ENCODE measurements at regions not wholly inside any gene's neighbourhood (a gene's known extent, or its start where the extent isn't known, plus 50 kb on each side); places are given as distances from the start of the nearest gene placed in this dataset.

DNA sequence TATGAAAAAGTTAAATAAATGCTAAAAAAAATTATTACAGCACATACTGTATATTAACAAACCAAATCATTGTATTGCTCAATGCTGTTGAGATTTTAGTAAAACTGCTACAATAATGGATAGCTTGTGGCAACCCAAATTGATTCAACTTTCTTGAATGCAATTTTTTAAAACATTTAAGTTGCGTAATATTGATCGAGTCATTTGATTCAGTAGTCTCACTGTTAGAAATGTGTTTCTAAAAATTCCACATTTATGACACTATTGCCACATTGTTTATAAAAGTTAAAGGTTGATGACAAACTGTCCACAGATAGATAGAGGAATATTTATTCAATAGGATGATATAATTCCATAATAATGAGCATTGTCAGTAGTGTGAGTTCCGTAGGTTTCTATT is 640.7 kb upstream of the CRIM1 start:
- TF ChIP-seq SPI1 (IDR thresholded peaks at IDR 0.05; ENCODE audit: borderline replicate concordance, low read depth): no peak
- TF ChIP-seq, protein P1, sequence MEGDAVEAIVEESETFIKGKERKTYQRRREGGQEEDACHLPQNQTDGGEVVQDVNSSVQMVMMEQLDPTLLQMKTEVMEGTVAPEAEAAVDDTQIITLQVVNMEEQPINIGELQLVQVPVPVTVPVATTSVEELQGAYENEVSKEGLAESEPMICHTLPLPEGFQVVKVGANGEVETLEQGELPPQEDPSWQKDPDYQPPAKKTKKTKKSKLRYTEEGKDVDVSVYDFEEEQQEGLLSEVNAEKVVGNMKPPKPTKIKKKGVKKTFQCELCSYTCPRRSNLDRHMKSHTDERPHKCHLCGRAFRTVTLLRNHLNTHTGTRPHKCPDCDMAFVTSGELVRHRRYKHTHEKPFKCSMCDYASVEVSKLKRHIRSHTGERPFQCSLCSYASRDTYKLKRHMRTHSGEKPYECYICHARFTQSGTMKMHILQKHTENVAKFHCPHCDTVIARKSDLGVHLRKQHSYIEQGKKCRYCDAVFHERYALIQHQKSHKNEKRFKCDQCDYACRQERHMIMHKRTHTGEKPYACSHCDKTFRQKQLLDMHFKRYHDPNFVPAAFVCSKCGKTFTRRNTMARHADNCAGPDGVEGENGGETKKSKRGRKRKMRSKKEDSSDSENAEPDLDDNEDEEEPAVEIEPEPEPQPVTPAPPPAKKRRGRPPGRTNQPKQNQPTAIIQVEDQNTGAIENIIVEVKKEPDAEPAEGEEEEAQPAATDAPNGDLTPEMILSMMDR (IDR thresholded peaks at IDR 0.05; ENCODE audit: insufficient read depth, low read length): no peak
- TF ChIP-seq POLR2AphosphoS5 (IDR thresholded peaks at IDR 0.05; ENCODE audit: low read depth): no peak
- TF ChIP-seq, protein P2, sequence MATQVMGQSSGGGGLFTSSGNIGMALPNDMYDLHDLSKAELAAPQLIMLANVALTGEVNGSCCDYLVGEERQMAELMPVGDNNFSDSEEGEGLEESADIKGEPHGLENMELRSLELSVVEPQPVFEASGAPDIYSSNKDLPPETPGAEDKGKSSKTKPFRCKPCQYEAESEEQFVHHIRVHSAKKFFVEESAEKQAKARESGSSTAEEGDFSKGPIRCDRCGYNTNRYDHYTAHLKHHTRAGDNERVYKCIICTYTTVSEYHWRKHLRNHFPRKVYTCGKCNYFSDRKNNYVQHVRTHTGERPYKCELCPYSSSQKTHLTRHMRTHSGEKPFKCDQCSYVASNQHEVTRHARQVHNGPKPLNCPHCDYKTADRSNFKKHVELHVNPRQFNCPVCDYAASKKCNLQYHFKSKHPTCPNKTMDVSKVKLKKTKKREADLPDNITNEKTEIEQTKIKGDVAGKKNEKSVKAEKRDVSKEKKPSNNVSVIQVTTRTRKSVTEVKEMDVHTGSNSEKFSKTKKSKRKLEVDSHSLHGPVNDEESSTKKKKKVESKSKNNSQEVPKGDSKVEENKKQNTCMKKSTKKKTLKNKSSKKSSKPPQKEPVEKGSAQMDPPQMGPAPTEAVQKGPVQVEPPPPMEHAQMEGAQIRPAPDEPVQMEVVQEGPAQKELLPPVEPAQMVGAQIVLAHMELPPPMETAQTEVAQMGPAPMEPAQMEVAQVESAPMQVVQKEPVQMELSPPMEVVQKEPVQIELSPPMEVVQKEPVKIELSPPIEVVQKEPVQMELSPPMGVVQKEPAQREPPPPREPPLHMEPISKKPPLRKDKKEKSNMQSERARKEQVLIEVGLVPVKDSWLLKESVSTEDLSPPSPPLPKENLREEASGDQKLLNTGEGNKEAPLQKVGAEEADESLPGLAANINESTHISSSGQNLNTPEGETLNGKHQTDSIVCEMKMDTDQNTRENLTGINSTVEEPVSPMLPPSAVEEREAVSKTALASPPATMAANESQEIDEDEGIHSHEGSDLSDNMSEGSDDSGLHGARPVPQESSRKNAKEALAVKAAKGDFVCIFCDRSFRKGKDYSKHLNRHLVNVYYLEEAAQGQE (IDR thresholded peaks at IDR 0.05; ENCODE audit: insufficient replicate concordance, low read depth): no peak
- TF ChIP-seq GABPA (IDR thresholded peaks at IDR 0.05; ENCODE audit: low read depth): no peak
- Histone ChIP-seq H3K27ac (replicated peaks) (no peak overlapping the region), H3K4me3 (replicated peaks; ENCODE audit: insufficient read depth, low read length) (no peak overlapping the region), H3K27me3 (ENCODE audit: insufficient read depth, poor library complexity, severe bottlenecking) (no peaks in the 10 kb centered on the region)
- DNase-seq (ENCODE audit: low read depth in 1 of 2, low spot score in 1 of 2): no peak

DNA sequence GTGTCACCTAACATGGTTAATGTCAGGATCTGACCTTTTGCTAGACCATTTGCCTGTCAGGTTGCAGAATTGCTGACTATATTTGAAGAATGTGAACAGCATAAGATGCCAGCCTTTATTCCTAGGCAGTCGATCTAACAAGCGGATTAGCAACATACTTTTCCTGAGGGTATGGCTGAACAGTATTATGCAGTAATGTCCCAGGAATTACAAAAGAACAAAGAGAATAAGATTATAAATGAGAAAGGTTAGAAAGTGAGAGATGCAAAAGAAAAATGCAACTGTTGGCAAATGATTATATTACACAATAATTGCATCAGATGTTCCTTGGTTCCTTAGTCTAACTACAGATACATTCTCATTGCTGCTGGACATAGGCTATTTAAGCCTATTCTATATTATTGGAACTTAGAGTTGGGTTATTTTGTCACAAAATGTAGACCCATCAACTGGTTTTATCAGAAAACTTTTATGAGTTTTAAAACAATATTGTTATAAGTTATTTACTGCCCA is 647.1 kb upstream of the CRIM1 start:
- no peak for DNase-seq (ENCODE audit: low read depth in 1 of 2, low spot score in 1 of 2)
- Histone ChIP-seq H3K27me3 (ENCODE audit: insufficient read depth, poor library complexity, severe bottlenecking) (no peaks in the 10 kb centered on the region), H3K27ac (replicated peaks) (no peak overlapping the region), H3K4me3 (replicated peaks; ENCODE audit: insufficient read depth, low read length) (no peak overlapping the region)
- TF ChIP-seq, protein P2 (IDR thresholded peaks at IDR 0.05; ENCODE audit: insufficient replicate concordance, low read depth): no peak
- no peak for TF ChIP-seq SPI1 (IDR thresholded peaks at IDR 0.05; ENCODE audit: borderline replicate concordance, low read depth)
- TF ChIP-seq GABPA (IDR thresholded peaks at IDR 0.05; ENCODE audit: low read depth): no peak
- TF ChIP-seq POLR2AphosphoS5 (IDR thresholded peaks at IDR 0.05; ENCODE audit: low read depth): no peak
- TF ChIP-seq, protein P1 (IDR thresholded peaks at IDR 0.05; ENCODE audit: insufficient read depth, low read length): no peak

DNA sequence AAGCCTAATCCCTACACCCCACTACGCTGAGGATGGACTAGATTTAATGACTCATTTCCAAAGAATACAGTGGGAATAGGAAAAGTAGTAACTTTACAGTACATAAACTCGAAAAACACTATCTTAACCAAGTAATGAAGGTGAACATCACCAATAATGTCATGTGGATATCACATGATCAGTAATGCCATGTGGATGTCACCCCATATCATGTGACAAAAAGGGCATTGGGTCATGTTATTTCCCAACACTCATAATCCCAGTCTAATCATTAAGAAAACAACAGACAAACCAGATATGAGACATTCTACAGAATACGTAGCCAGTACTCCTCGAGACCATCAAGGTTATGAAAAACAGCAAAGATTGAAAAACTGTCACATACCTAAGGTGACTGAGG is 667.3 kb upstream of the CRIM1 start:
- H3K27me3 ChIP-seq (ENCODE audit: insufficient read depth, poor library complexity, severe bottlenecking): no peaks in the 10 kb centered on the region
- no peak overlapping the region for H3K27ac ChIP-seq (replicated peaks)
- no peak for DNase-seq (ENCODE audit: low read depth in 1 of 2, low spot score in 1 of 2)
- TF ChIP-seq GABPA (IDR thresholded peaks at IDR 0.05; ENCODE audit: low read depth) (no peak), SPI1 (IDR thresholded peaks at IDR 0.05; ENCODE audit: borderline replicate concordance, low read depth) (no peak), POLR2AphosphoS5 (IDR thresholded peaks at IDR 0.05; ENCODE audit: low read depth) (no peak)
- TF ChIP-seq, protein P1 (IDR thresholded peaks at IDR 0.05; ENCODE audit: insufficient read depth, low read length): no peak
- TF ChIP-seq, protein P2 (IDR thresholded peaks at IDR 0.05; ENCODE audit: insufficient replicate concordance, low read depth): no peak
- H3K4me3 ChIP-seq (replicated peaks; ENCODE audit: insufficient read depth, low read length): no peak overlapping the region

Data from HL-60 (cell line).